ENCODE measurements at regions not wholly inside any gene's neighbourhood (a gene's known extent, or its start where the extent isn't known, plus 50 kb on each side); places are given as distances from the start of the nearest gene placed in this dataset.

- Mint-ChIP-seq H3K27me3 (ENCODE audit: low read depth) (no peaks in the 10 kb centered on the region), H3K4me1 (peaks cover 11% of the 10 kb centered on the region), H3K27ac (peak overlapping the region; percentile 65; the same call in 1 of the 2 replicates), H3K4me3 (no peak overlapping the region), H3K9me3 (peaks cover 27% of the 10 kb centered on the region), H3K36me3 (peaks cover 12% of the 10 kb centered on the region)
- POLR2A ChIA-PET, result no interaction called here
- no peak for TF ChIP-seq OVOL2 (CRISPR knock-in tag; IDR thresholded peaks at IDR 0.05; ENCODE audit: borderline replicate concordance)
- TF ChIP-seq NR1H2 (CRISPR knock-in tag; IDR thresholded peaks at IDR 0.05), result no peak
- TF ChIP-seq ZNF138 (CRISPR knock-in tag; conservative IDR thresholded peaks at IDR 0.05), result no peak
- no peak for TF ChIP-seq PRDM15 (CRISPR knock-in tag; IDR thresholded peaks at IDR 0.05)
- no peak for TF ChIP-seq JUN (CRISPR knock-in tag; IDR thresholded peaks at IDR 0.05)
- TF ChIP-seq ATF2 (CRISPR knock-in tag; IDR thresholded peaks at IDR 0.05; ENCODE audit: borderline replicate concordance, low read depth), result no peak
- TF ChIP-seq E2F4 (CRISPR knock-in tag; IDR thresholded peaks at IDR 0.05; ENCODE audit: borderline replicate concordance, low read depth), result no peak
- no peak for TF ChIP-seq FOXK1 (CRISPR knock-in tag; IDR thresholded peaks at IDR 0.05)
- no peak for TF ChIP-seq ERG (CRISPR knock-in tag; IDR thresholded peaks at IDR 0.05)
- no peak for TF ChIP-seq ZNF121 (CRISPR knock-in tag; IDR thresholded peaks at IDR 0.05)
- no peak for TF ChIP-seq FOXP4 (CRISPR knock-in tag; IDR thresholded peaks at IDR 0.05)
- TF ChIP-seq USF1 (CRISPR knock-in tag; IDR thresholded peaks at IDR 0.05), result no peak
- TF ChIP-seq ZNF263 (CRISPR knock-in tag; IDR thresholded peaks at IDR 0.05; ENCODE audit: low read depth), result no peak
- TF ChIP-seq ZNF532 (CRISPR knock-in tag; IDR thresholded peaks at IDR 0.05; ENCODE audit: borderline replicate concordance), result no peak
- TF ChIP-seq CBFB (CRISPR knock-in tag; IDR thresholded peaks at IDR 0.05; ENCODE audit: low read depth), result no peak
- TF ChIP-seq HMGXB4 (CRISPR knock-in tag; IDR thresholded peaks at IDR 0.05), result no peak
- no peak for TF ChIP-seq NFE2L1 (CRISPR knock-in tag; IDR thresholded peaks at IDR 0.05)
- ATAC-seq (no peak), DNase-seq (ENCODE audit: low spot score) (no peak)
- CTCF ChIA-PET, result no interaction called here
Measured at GRCh38 chr13:55783841-55784240, 1356.9 kb upstream of the PRR20A start.
